Neural cell (in vitro differentiated cells): ENCODE measurements at regions not wholly inside any gene's neighbourhood (a gene's known extent, or its start where the extent isn't known, plus 50 kb on each side); places are given as distances from the start of the nearest gene placed in this dataset.

ENCODE experiments used
- MXI1 ChIP-seq: fragments of 450-650 bp; conservative IDR thresholded peaks from 2 replicates; pipeline ENCODE4 v1.6.1; 2014; ENCODE audit warnings: antibody characterized with exemption, mild to moderate bottlenecking; ENCODE audit not compliant: poor library complexity, severe bottlenecking
- TF ChIP-seq, protein P1 (sequence below): fragments of 450-650 bp; IDR thresholded peaks from 2 replicates; pipeline ENCODE4 v1.5.1; 2014; ENCODE audit warnings: antibody characterized with exemption, mild to moderate bottlenecking, moderate library complexity; ENCODE audit not compliant: poor library complexity, severe bottlenecking

DNA sequence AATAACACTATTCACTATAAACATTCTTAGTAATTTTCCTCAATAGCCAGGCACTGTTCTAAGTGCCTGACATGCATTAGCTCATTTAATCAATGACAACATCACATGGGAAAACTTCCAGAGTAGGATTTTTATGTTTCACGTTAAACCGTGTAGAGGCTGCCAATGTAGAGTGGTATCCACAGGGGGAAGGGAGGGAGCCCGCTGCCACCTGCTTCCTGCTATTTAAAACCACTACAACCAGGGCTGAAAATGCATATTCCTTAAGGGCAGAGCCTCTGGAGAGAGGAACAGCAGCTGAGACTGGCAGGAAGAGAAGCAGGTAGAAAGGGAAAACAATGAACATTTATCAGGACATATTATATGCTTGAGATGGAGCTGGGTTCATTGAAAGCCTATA is 684.3 kb upstream of the AUTS2 start:
- no peak for TF ChIP-seq MXI1
- TF ChIP-seq, protein P1, sequence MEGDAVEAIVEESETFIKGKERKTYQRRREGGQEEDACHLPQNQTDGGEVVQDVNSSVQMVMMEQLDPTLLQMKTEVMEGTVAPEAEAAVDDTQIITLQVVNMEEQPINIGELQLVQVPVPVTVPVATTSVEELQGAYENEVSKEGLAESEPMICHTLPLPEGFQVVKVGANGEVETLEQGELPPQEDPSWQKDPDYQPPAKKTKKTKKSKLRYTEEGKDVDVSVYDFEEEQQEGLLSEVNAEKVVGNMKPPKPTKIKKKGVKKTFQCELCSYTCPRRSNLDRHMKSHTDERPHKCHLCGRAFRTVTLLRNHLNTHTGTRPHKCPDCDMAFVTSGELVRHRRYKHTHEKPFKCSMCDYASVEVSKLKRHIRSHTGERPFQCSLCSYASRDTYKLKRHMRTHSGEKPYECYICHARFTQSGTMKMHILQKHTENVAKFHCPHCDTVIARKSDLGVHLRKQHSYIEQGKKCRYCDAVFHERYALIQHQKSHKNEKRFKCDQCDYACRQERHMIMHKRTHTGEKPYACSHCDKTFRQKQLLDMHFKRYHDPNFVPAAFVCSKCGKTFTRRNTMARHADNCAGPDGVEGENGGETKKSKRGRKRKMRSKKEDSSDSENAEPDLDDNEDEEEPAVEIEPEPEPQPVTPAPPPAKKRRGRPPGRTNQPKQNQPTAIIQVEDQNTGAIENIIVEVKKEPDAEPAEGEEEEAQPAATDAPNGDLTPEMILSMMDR, result no peak
